ENCODE measurements at regions not wholly inside any gene's neighbourhood (a gene's known extent, or its start where the extent isn't known, plus 50 kb on each side); places are given as distances from the start of the nearest gene placed in this dataset.

- Mint-ChIP-seq H3K27me3 (ENCODE audit: unreplicated experiment) (no peaks in the 10 kb centered on the region), H3K4me1 (ENCODE audit: unreplicated experiment) (peaks cover 2% of the 10 kb centered on the region), H3K27ac (ENCODE audit: unreplicated experiment) (no peak overlapping the region), H3K9me3 (ENCODE audit: unreplicated experiment) (peaks cover 12% of the 10 kb centered on the region), H3K4me3 (ENCODE audit: unreplicated experiment) (no peak overlapping the region), H3K36me3 (ENCODE audit: unreplicated experiment) (no peaks in the 10 kb centered on the region)
- DNase-seq (ENCODE audit: extremely low spot score, unreplicated experiment) = no peak
- no peak for TF ChIP-seq CTCF (IDR thresholded peaks at IDR 0.05)
Measured at GRCh38 chr12:40615590-40615989, 76.6 kb upstream of the CNTN1 start.

GRCh38 chr12:40616383-40616915, 75.8 kb upstream of the CNTN1 start:
- TF ChIP-seq CTCF (IDR thresholded peaks at IDR 0.05) = no peak
- no peak overlapping the region for H3K27ac Mint-ChIP-seq (ENCODE audit: unreplicated experiment)
- H3K36me3 Mint-ChIP-seq (ENCODE audit: unreplicated experiment) = no peaks in the 10 kb centered on the region
- no peak overlapping the region for H3K4me3 Mint-ChIP-seq (ENCODE audit: unreplicated experiment)
- peaks cover 4% of the 10 kb centered on the region for H3K9me3 Mint-ChIP-seq (ENCODE audit: unreplicated experiment)
- peaks cover 2% of the 10 kb centered on the region for H3K4me1 Mint-ChIP-seq (ENCODE audit: unreplicated experiment)
- DNase-seq (ENCODE audit: extremely low spot score, unreplicated experiment) = no peak
- H3K27me3 Mint-ChIP-seq (ENCODE audit: unreplicated experiment) = no peaks in the 10 kb centered on the region

GRCh38 chr12:40618636-40619035, 73.6 kb upstream of the CNTN1 start:
- no peak for TF ChIP-seq CTCF (IDR thresholded peaks at IDR 0.05)
- no peak for DNase-seq (ENCODE audit: extremely low spot score, unreplicated experiment)
- no peaks in the 10 kb centered on the region for H3K27me3 Mint-ChIP-seq (ENCODE audit: unreplicated experiment)

GRCh38 chr12:40620564-40621019, 71.6 kb upstream of the CNTN1 start:
- Mint-ChIP-seq H3K27me3 (ENCODE audit: unreplicated experiment) (no peaks in the 10 kb centered on the region), H3K4me3 (ENCODE audit: unreplicated experiment) (no peak overlapping the region), H3K4me1 (ENCODE audit: unreplicated experiment) (peaks cover 2% of the 10 kb centered on the region), H3K9me3 (ENCODE audit: unreplicated experiment) (no peaks in the 10 kb centered on the region), H3K27ac (ENCODE audit: unreplicated experiment) (no peak overlapping the region), H3K36me3 (ENCODE audit: unreplicated experiment) (no peaks in the 10 kb centered on the region)
- no peak for TF ChIP-seq CTCF (IDR thresholded peaks at IDR 0.05)
- DNase-seq (ENCODE audit: extremely low spot score, unreplicated experiment) = no peak

More at GRCh38 chr12:40618636-40619035, 73.6 kb upstream of the CNTN1 start:
- Mint-ChIP-seq H3K4me1 (ENCODE audit: unreplicated experiment) (peaks cover 2% of the 10 kb centered on the region), H3K36me3 (ENCODE audit: unreplicated experiment) (no peaks in the 10 kb centered on the region), H3K4me3 (ENCODE audit: unreplicated experiment) (no peak overlapping the region), H3K9me3 (ENCODE audit: unreplicated experiment) (no peaks in the 10 kb centered on the region), H3K27ac (ENCODE audit: unreplicated experiment) (no peak overlapping the region)

GRCh38 chr12:40622246-40622838, 69.9 kb upstream of the CNTN1 start:
- DNase-seq (ENCODE audit: extremely low spot score, unreplicated experiment) = no peak
- Mint-ChIP-seq H3K36me3 (ENCODE audit: unreplicated experiment) (no peaks in the 10 kb centered on the region), H3K4me3 (ENCODE audit: unreplicated experiment) (no peak overlapping the region), H3K4me1 (ENCODE audit: unreplicated experiment) (peaks cover 2% of the 10 kb centered on the region), H3K9me3 (ENCODE audit: unreplicated experiment) (peaks cover 4% of the 10 kb centered on the region), H3K27ac (ENCODE audit: unreplicated experiment) (no peak overlapping the region), H3K27me3 (ENCODE audit: unreplicated experiment) (no peaks in the 10 kb centered on the region)
- peak; percentile 76 for TF ChIP-seq CTCF (IDR thresholded peaks at IDR 0.05)
